Head of caudate nucleus (tissue), 42 donors: ENCODE measurements at regions not wholly inside any gene's neighbourhood (a gene's known extent, or its start where the extent isn't known, plus 50 kb on each side); places are given as distances from the start of the nearest gene placed in this dataset.

Source experiments
- DNase-seq, 42 donors: peaks; one replicate each; pipeline versions ENCODE4 v3.0.0 to v3.0.0-alpha.2; 2020 to 2021; ENCODE audit warnings: mixed read lengths in 7 of 42
- intact Hi-C: fragments of 100-400 bp; cut with DNase I; formaldehyde crosslinking; loops from one replicate; pipeline ENCODE4 v1.15.0; 2022

GRCh38 chr11:128242451-128242850 is 344.9 kb downstream of the ETS1 start:
- no peak for DNase-seq
- intact Hi-C loops = no loop called here

- intact Hi-C loops = no loop called here
- DNase-seq = no peak
Measured at GRCh38 chr11:128240546-128240945, 346.8 kb downstream of the ETS1 start.

- no peak for DNase-seq
- intact Hi-C loops = no loop called here
Measured at GRCh38 chr11:128239306-128239705, 348.1 kb downstream of the ETS1 start.

DNA sequence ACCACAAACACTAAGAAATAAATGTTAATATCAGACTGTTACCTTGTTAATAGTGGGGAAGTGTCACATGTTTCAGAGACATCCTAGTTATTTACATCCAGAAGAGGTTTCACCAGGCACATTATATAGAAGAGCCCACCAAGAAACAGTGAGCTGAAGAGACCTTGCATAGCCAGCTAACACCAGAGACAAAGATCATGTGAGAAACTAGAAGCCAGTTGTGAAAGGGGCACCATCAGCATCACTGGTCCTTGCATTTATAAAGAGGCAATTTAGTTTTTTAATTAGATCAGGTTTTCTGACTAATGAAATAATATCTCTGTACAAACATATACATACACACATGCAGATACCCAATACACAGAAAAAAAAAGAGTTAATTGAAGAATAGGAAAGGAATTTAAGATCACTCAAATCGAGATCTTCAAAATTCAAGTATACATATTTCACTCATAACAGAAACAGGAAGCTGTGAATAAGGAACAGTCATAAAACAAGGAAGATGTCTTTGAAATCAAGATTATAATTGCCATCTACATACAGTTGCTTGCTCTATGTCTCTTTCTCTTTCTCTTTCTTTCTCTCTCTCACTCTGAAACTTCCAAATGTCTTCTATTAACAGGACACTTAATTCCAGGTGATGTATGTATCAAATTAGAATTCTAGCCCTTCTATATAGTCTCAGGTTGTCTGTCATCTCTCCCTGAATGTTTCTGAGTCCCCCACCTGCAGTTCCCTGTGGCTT is 348.7 kb downstream of the ETS1 start:
- intact Hi-C loops = no loop called here
- DNase-seq = no peak

GRCh38 chr11:128236506-128237498 is 350.6 kb downstream of the ETS1 start:
- DNase-seq = no peak
- intact Hi-C loops = no loop called here

DNA sequence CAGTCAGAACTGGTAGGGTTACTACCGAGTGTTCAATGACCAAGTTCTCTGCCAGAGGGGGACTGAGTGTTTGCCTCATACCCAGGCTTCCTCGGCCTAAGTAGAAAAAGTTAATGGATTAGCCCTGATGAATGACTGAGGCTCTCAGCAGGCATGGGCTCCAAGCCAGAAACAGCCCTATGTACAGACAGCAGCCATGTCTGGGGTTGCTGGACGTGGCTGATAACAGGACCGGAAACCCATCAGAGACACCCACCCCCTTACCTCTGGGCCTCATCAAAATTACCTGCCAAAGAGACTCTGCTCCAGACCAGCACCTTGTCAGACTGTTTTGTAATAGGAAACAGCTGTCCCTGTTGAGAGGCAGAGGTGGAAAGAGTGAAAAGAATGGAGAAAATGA is 351.4 kb downstream of the ETS1 start:
- intact Hi-C loops = no loop called here
- no peak for DNase-seq

DNA sequence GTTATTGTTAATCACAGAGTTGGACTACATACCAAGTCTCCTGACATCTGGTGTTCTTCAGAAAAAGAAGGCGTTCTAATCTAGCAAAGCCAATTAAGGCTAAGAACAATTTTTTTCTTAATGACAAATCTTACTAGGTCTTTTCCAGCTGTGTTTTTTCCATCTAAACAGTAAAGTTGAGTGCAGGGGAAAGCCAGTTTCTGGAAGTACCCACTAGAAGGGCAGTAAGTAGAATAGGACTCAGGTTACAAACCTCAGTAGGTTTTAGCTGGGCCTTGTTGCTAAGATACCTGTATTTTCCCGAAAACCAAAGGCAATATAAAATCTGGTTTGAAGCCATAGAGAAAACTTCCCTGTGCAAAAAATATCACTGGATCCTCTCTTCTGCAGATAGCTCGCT is 351.9 kb downstream of the ETS1 start:
- intact Hi-C loops = no loop called here
- DNase-seq = no peak

DNA sequence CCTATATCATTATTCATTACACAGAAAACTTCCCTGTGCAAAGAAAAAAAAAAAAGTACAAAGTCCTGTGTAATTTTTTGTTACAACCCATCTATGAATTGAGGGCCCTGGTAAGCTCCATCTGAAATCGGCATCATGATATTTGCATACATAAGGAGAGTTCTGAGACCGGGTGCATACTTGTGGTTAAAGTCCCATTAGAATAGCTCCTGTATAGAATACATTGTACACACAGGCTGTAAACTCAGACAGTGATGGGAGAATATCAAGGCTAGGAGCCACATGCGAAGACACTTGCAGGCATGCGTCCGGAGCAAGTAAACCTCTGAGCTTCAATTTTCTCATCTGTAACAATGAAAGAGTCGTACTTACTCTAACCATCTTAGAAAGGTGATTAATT is 353.2 kb downstream of the ETS1 start:
- DNase-seq = no peak
- intact Hi-C loops = no loop called here

DNA sequence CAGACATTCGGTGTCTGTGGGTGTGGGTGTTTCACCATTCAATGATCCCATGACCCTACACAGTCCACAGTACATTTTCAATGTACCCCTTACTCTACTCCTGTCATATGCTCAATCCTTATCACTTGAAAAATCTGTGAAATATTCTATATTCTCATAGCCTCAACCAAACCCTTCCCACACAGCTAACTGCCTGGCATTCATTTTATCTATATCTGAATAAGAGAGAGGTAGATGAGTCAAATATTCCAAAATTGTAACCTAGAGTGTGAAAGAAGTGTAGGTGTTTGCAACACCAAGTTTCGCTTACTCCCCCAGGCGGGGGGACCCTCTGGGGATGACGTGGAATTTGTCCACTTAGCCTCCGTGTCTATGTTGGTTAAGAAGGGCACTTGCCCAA is 354.8 kb downstream of the ETS1 start:
- intact Hi-C loops = no loop called here
- no peak for DNase-seq

DNA sequence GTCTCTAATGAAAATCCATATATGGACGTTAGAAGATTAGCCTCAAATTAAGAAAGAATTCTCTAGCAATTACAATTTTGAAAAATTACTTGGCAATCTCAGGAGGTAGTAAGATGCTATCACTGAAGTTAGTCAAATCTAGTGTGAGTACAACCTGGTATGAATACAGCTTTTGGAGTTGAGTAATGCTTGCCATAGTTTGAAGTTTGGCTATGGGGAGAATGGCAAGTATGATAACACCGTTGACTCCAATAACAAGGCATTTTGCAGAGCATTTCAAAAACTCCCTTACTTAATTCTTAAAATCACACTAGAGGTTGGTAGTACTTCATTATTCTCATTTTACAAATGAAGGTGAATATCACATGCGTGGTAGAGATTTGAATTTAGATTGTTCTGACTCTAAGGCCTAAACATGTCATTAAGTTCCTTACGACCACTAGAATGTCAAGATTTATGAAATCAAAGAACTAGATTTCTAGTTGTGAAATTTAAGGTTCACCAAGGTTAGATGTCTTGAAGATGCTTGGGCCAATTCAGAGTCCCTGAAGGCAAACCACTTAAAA is 355.4 kb downstream of the ETS1 start:
- DNase-seq = no peak
- intact Hi-C loops = no loop called here

- no peak for DNase-seq
- intact Hi-C loops = no loop called here
Measured at GRCh38 chr11:128227466-128227865, 359.9 kb downstream of the ETS1 start.

DNA sequence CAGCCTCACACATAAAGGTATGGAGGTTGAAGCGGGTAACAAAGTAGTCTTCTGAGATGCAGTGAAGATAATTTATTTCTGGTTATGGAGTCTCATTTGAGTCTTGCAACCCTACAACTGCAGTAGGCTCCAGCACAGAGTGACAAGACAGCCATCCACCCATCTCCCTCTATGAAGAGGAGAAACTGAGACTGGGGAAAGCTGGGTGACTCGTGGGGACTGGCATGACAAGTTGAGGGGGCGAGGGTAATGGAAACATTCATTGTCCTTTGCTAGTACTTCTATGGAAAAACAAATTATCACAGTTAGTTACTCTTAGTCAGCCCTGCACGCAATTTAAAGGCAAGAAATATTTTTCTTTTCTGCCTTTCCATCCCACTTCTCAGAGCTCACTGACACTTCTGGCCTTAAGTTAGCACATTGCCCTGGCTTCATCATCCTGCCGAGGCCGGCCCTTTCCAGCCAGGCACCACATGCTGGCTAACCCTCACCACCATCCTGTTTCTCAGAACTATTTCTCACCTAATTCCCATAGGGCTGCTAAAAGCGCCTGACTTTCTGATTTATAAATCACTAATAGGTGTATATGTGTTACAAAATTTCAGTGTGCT is 361.1 kb downstream of the ETS1 start:
- no peak for DNase-seq
- intact Hi-C loops = no loop called here

DNA sequence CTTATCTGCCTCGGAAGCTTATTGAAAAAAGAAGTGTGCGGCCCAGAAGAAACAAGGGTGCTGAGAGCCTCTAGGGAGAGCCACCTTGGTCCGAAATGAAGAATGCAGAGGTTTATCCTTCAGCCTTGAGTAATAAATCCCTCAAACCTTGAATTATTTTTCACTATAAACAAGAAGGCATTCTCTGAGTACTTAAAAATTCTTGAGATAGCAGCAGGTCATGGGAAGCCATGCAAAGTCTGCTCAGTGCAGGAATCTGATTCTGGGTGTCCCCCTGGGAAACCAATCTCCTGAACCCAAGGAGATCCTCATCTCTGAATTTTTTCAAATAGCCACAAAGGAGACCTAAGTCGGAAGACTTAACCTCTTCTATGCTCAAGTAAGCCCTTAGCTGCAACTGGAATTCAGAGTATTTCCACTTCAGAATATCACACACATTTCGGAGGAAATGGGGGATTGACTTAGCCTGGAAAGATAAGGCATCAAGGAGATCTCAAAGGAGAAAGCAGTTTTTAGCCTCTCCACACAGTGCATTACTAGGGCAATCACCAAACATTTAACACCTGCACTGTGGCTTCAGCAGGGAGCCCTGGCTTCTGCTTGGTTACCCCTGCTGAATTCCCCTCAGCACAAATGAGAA is 365.0 kb downstream of the ETS1 start:
- DNase-seq = no peak
- intact Hi-C loops = no loop called here

- DNase-seq = no peak
- intact Hi-C loops = no loop called here
Measured at GRCh38 chr11:128219731-128220120, 367.6 kb downstream of the ETS1 start.

- intact Hi-C loops = no loop called here
- no peak for DNase-seq
Measured at GRCh38 chr11:128216198-128216597, 371.2 kb downstream of the ETS1 start.

GRCh38 chr11:128215238-128215882 is 372.0 kb downstream of the ETS1 start:
- no peak for DNase-seq
- intact Hi-C loops = no loop called here

DNA sequence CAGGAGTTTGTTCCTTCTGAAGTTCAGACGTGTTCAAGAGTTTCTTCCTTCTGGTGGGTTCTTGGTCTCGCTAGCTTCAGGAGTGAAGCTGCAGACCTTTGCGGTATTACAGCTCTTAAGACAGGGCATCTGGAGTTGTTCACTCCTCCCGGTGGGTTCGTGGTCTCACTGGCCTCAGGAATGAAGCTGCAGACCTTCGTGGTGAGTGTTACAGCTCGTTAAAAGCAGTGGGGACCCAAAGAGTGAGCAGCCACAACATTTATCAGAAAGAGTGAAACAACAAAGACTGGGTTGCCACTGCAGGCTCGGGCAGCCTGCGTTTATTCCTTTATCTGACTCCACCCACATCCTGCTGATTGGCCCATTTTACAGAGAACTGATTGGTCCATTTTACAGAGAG is 373.1 kb downstream of the ETS1 start:
- DNase-seq = no peak
- intact Hi-C loops = no loop called here

- intact Hi-C loops = no loop called here
- no peak for DNase-seq
Measured at GRCh38 chr11:128213461-128213860, 373.9 kb downstream of the ETS1 start.

DNA sequence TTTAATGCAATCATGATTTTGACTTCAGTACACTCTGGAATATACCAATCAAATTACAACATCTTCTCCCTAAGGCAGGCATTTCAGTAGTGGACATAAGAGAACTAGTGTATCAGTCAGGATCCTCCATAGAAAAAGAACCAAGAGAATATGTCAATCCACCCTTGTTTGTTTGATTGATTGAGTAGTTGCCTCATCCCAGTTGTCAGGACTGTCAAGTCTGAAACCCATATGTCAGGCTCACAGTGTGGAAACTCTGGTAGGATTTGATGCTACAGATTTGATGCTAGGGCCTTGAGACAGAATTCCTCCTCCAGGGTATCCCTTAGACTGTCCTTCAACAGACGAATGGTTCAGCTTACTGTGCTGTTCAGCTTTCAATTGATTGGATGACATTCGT is 375.0 kb downstream of the ETS1 start:
- DNase-seq = no peak
- intact Hi-C loops = no loop called here
